ENCODE measurements at regions not wholly inside any gene's neighbourhood (a gene's known extent, or its start where the extent isn't known, plus 50 kb on each side); places are given as distances from the start of the nearest gene placed in this dataset.
"Not testable (repeated sequence)": the region's sequence is repeated elsewhere in the genome, so short reads cannot be mapped to it uniquely, and the experiment has no call there.

GRCh38 chr13:91236182-91236581 lies 111.3 kb upstream of the MIR17HG start:
- no peak for DNase-seq

DNA sequence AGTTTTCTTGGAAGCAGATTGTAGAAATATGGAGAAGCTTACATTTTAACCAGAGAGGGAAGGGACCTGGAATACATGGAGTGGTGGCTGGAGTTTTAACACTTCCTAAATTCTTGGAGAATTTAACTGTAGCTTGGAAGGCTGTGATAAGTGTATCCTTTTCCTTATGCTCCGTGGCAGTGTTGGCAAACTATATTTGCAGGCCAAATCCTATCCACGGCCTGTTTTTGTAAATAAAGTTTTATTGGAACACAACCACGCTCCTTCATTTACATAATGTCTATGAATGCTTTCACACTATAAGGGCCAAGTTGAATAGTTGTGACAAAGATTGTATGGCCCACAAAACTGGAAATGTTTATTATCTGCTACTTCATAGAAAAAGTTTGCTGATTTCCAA lies 110.6 kb upstream of the MIR17HG start:
- DNase-seq, result no peak

DNA sequence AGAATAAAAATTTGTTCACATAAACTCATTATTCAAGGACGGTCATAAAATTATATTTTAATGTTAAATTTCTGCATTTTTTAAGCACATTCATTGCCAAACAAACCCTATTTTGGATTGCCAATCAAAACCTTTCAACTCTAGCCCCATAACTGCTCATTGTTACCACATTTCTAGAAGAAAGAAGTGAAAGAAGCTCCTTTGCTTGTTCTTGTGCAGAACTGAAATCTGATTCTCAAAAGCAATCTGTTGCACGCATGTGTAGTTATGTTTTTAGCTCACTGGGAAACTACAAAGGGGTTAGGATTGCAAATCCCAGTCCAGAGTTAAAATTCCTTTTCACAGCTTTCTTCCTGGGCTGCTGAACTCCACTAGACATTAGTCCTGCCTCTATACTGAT lies 109.5 kb upstream of the MIR17HG start:
- no peak for DNase-seq

DNA sequence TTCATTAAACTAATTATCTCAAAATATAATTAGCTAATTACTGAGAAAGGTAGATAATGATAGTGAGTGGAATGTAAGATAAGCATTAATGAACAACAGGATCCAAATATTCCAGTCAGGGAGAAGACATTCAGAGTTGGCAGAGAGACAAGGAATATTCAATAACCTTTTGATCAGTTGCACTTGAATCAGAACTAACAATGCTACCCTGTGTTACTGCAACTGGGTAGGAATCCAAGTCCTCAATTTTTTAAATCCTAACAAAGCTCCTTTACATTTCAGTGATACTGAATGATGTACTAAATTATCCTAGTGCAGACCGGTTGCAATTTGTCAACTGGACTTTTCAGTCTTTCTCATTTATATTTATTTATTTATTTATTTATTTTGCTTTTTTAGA lies 107.1 kb upstream of the MIR17HG start:
- no peak for DNase-seq

- DNase-seq, result no peak
These were observed 106.1 kb upstream of the MIR17HG start for GRCh38 chr13:91241221-91241933.

GRCh38 chr13:91242652-91243051 lies 104.8 kb upstream of the MIR17HG start:
- no peak for DNase-seq

DNA sequence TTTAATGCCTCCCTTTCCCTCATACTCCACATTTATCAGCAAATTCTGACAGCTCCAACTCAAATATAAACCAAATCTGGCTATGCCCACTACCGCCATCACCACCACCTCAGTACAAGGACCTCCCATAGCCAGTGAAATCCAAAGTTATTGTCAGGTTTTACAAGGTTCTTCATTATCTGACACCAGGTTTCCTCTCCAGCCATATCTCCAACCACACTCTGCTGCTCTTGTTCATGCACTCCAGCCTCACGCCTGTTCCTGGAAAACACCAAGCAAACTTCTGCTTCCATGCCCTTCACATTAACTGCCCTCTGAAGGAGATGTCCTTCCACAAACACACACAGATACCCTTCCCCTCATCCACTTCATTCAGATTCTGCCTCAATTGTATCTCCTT lies 102.2 kb upstream of the MIR17HG start:
- no peak for DNase-seq

- peak; percentile 35 for DNase-seq
These were observed 99.7 kb upstream of the MIR17HG start for GRCh38 chr13:91247768-91248167.

DNA sequence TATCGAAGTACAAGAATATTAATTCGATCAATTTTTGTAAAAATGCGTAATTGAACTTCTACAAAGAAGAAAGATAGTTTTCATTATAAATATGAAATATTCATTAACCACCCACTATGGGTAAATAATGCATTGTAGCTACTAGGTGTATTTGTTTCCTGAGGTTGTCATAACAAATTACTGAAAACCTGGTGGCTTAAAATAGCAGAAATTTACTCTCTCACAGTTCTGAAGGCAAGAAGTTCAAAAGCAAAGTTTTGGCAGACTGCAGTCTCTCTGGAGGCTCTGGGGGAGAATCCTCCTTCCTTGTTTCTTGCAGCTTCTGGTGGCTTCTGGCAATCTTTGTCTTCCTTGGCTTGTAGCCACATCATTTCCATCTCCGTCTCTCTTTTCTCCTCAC lies 99.2 kb upstream of the MIR17HG start:
- no peak for DNase-seq

DNA sequence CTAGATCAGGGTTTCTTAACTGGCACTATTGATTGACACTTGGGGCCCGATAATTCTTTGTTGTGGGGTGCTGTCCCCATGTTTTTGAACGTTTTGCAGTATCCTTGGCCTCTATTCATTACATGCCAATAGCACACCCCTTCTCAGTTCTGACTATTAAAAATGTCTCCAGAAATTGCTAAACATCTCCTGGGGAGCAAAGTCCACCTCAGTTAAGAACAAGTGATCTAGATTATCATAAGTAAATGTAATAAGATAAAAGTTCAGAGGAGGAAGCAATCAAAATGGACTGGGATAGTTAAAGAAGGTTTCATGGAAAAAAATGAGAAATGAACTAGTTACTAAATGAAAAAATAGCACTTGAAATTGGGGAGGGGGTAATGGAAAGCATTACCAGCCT lies 98.1 kb upstream of the MIR17HG start:
- DNase-seq, result no peak

DNA sequence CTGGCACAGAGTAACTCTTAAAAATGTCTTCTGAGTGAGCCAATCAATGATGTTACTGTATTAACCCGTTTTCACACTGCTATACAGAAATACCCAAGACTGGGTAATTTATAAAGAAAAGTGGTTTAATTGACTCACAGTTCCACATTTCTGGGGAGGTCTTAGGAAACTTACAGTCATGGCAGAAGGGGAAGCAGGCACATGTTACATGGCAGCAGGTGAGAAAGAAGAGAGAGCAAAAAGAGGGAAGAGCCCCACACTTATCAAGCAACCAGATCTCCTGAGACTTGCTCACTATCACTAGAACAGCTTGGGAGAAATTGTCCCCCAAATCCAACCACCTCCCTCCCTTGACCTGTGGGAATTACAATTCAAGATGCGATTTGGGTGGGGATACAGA lies 97.6 kb upstream of the MIR17HG start:
- DNase-seq, result no peak

DNA sequence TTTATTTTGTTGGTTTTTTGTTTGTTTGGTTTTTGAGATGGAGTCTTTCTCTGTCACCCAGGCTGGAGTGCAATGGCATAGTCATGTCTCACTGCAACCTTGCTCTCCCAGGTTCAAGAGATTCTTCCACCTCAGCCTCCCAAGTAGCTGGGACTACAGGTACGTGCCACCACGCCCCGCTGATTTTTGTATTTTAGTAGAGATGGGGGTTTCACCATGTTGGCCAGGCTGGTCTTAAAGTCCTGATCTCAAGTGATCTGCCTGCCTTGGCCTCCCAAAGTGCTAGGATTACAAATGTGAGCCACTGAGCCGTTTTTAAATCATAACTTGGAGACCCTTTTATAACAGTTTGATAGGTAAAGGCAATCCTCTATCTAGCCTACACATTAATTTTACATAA lies 95.9 kb upstream of the MIR17HG start:
- DNase-seq, result not testable (repeated sequence)

DNA sequence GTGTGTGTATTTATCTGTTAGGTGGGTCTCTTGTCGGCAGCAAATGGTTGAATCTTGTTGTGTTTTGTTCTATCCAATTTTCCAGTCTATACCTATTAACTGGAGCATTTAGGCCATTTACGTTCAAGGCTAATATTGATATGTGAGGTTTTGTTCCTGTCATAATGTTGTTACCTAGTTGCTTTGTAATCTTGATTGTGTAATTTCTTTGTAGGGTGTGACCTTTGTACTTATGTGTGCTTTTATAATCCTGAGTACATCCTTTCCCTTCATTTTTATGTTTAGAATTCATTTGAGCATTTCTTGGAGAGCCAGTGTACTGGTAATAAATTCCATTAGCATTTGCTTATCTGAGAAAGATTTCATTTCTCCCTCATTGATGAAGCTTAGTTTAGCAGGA lies 83.0 kb upstream of the MIR17HG start:
- DNase-seq, result no peak

DNA sequence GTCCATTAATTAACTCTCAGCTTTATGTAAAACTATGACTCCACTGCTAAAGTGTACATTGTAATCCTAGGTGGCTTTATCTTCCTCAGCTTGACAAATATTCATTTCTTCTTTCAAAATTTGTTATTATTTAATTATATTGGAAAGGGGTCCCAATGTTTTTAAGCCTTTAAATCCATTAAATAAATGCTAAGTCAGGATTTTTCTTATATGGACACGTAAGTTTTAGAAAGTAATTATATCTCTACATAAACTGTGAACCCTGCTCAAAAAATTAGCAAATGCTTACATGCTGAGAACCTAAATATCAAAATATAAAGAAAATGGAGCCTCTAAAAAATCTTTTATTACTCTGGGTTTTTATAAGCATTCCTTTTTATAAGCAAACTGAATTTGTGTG lies 78.2 kb upstream of the MIR17HG start:
- DNase-seq, result no peak

GRCh38 chr13:91270031-91270430 lies 77.5 kb upstream of the MIR17HG start:
- no peak for DNase-seq

DNA sequence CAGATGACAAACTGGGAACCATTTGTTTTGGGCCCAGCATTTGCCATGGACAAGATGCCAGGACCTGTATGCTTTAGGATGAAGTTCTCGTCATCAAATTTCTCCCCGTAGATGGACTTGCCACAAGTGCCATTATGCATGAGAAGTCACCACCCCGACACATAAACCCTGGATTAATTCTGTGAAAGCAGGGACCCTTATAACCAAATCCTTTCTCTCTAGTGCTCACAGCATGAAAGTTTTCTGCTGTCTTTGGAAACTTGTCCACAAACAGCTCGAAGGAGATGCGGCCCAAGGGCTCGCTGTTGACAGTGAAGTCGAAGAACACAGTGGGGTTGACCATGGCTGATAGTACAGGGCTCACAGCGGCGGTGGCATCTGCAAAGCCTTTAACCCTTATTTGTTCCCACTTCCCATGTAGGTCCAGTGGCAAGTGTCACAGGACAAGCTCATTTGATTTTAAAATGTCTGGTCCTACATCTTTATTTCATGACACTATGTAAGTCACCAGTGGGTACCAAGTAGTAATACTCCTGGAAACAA lies 75.2 kb upstream of the MIR17HG start:
- no peak for DNase-seq

DNA sequence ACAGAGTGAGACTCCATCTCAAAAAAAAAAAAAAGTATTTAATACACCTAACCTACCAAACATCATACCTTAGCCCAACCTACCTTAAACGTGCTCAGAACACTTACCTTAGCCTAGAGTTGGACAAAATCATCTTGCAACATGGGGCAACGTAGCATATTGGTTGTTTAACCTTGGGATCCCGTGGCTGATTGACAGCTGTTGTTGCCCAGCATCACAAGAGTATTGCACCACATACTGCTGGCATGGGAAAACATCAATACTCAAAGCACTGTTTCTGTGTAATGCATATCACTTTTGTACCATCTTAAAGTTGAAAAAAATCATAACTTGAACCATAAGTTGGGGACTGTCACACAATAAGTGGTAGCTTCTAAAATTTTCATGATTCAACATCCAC lies 73.8 kb upstream of the MIR17HG start:
- no peak for DNase-seq

DNA sequence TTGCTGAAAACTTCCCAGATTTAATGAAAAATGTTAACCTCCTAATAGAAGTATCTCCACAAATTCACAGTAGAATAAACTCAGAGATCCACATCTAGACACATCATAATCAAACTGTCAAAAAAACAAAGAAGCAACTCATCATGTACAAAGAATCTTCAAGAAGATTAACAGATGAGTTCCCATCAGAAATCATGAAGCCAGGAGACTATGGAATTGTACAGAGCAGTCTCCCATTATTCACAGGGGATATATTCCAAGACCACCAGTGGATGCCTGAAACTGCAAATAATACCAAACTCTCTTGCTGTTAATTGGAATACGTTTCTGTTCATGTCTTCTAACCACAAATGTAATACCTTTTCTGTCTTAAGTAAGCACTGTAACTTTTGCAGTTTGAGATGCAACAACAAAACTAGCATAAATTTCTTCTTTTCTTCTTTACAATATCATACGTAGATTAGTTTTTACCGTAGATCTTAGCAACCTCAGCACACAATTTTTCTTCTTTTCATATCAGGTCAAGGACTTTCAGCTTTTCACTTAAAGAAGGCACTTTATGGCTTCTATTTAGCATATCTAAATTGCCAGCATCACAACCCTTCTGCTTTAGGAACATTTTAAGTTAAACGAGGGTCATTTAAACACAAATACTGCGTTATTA lies 70.3 kb upstream of the MIR17HG start:
- no peak for DNase-seq

DNA sequence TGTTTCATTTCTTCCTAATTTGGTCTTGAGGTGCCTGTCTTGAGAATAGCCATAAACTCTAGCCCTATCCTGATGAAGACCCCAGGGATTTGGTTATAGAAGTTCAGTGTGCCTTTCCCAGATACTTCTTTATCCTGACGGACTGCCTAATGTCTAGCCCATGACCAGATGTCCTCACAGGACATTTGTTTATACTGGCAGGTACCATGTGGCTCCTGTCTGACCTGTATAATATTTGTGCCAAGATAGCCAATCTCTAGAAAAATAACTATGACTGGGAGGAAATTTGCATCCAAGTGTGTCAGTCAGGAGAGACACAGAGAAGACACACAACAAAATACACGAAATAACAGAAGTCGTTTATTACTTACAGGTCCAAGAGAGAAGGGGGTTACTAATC lies 69.2 kb upstream of the MIR17HG start:
- DNase-seq, result no peak

DNA sequence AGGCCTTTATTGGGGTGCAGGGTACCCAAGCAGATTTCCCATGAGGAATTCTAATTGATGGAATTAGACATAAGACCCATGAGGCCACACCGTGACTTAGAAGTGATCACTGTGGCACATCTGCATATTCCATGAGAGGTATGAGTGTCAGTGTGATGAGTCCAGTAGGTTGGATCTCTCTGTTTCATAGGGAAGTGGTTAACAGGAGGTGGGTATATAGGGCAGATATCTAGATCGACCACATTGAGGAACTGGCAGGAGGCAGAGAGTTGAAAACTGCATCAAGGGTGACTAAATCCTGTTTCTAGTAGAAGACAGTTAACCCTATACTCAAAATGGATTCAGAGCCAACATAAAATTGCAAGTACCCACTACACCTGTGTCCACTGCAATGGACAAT lies 68.6 kb upstream of the MIR17HG start:
- no peak for DNase-seq

GRCh38 chr13:91280801-91281200 lies 66.7 kb upstream of the MIR17HG start:
- DNase-seq, result no peak

DNA sequence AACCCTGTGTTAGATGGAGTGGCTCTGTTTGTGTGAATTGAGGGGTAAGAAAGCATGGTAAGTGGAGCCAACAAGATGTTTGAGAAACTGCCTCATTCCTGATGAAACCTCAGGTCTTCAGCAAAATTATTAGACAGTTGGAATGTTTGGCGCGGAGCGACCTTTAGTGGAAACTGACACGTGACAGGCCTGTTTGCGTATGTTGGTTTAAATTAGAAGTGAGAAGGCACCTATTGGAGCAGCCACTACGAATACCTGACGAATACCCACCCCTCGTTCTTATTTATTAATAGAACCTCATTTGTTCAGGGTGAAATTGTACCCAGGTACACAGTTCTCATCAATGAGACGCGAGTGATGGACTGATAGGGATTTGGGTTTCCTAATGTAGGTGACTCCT lies 63.2 kb upstream of the MIR17HG start:
- DNase-seq, result no peak

DNA sequence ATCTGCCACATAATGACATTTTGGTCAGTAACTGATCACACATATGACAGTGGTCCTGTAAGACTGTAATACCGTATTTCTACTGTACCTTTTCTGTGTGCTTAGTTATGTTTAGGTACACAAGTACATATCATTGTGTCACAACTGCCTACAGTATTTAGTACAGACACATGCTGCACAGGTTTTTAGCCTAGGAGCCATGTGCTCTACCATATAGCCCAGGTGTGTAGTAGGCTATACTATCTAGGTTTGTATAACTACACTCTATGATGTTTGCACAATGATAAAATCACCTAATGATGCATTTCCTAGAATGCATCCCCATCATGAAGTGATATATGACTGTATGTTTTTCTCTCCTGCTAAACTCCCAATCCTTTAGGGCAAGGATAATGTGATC lies 61.2 kb upstream of the MIR17HG start:
- no peak for DNase-seq

GRCh38 chr13:91291078-91291477 lies 56.4 kb upstream of the MIR17HG start:
- no peak for DNase-seq

All from NCI-H146 (cell line).